GM18870 (cell line): ENCODE measurements at regions not wholly inside any gene's neighbourhood (a gene's known extent, or its start where the extent isn't known, plus 50 kb on each side); places are given as distances from the start of the nearest gene placed in this dataset.
A peak's percentile ranks its signal among the peaks of the same experiment; 100 is the strongest.

Experiments
- ATAC-seq: cut with Tn5 transposase; IDR thresholded peaks from one replicate; pipeline ENCODE4 v1.9.1; 2021; ENCODE audit warnings: moderate library complexity; ENCODE audit not compliant: unreplicated experiment

- no peak for ATAC-seq
Measured at GRCh38 chr10:62652564-62652963, 152.0 kb upstream of the ADO start.

DNA sequence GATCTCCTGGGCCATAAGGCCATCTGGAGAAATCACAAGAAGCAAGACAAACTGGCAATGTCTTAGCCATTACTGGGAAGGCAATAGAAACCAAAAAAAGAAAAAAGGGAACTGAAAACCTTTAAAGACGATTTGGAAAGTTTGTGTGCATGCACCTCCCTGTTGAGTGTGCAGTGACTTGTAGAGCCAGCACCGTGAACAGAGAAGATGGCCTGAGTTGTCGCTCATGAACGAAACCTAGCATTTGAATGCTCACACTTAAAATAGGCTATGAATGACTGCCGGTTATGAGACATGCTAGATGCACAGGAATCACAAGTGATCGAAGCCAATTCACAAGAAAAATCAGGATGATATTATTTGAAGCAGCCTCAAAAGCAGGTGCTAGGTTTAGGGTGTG, 151.3 kb upstream of the ADO start:
- ATAC-seq: peak; percentile 79

DNA sequence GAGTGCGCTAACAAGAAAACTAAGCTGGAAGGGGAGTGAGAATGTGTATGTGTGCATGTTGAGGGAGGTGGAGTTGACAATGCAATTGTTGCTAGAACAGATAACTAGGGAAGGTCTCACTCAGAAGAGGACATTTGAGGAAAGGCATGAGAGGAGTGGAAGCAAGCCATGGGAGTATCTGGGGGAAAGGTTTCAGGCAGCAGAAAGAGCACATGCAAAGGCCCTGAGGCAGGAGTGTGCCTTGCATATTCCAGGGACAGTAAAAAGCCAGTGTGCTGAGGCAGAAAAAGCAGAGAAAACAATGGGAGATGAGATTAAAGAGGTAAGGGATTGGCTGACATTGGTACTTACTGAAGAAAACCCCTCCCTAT, 149.6 kb upstream of the ADO start:
- ATAC-seq: no peak

DNA sequence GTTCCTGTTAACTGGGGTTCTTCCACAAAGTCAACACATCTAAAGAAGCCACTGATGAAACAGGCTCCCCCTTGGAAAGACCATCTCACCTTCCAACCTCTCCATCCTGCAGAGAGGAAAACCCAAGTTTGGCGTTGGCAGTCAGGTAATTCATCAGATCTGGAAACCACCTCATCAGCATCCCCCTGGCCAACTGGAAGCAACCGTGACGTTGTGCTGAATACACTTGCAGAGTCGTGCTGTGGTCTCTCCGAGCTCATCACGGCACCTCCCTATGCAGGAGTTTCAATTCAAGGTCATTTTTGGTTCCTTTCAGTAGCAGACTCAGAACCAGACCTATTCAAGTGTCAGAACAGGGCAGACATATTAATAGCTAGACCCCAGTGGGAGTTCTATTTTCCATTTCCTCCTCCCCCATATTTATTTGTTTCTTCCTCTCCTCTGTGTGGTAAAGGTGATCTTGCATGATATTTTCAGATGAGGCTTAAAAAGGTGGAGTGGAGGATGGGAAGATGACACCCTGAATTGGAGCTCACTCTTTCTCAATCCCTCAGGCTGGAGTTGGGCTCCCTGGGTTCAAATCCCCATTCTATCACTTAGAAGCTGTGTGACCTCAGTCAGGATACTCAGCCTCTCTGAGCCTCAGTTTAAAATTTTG, 149.1 kb upstream of the ADO start:
- peak; percentile 81 for ATAC-seq

DNA sequence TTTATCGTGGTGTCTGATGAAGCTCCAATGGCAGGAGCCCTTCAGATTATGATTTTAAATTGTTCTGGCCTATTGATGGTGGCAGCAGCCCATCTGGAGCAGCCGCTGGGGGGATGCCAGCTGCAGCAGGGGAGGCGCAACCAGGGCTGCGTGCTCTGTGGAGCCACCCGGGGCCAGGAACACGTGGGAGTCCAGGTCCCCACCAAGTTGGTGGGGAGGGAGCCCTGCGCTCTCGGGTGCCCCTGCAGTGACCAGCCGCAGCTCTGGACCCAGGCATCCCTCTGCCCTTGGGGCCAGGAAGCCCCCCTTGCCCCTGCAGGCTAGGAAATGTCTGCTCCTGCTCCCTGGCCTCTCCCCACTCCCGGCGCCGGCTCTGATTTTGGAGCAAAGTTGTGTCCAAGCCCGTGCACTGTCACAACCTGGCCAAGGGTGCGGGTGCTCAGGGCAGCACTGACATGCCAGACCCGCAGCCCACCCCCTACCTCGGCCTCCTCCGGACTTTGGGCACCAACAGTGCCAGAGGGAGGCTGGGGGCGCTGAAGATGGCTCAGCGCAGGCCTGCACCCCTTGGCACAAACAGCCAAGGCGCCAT, 147.2 kb upstream of the ADO start:
- ATAC-seq: no peak

GRCh38 chr10:62658516-62658915, 146.0 kb upstream of the ADO start:
- ATAC-seq: no peak

GRCh38 chr10:62661143-62661542, 143.4 kb upstream of the ADO start:
- ATAC-seq: no peak

DNA sequence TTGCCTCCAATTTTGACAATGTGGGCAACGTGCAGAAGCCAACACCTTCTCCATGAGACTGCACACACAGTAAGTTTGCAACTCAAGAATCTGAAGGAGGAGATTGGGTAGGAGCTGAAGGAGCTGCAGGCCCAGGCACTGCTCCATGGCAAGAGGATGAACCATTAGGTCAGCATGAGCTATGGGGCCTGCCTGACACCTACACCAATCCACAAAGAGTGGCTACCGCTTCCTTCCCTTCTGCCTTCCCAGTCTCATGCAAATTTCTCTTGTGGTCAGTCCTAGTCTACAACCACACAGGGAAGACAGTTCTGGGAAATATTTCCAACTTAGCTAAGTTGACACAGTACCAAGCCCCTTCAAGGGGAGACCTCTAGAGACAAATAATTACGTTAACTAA, 142.0 kb upstream of the ADO start:
- ATAC-seq: no peak

GRCh38 chr10:62665771-62666170, 138.7 kb upstream of the ADO start:
- no peak for ATAC-seq

GRCh38 chr10:62666275-62666674, 138.2 kb upstream of the ADO start:
- ATAC-seq: no peak

DNA sequence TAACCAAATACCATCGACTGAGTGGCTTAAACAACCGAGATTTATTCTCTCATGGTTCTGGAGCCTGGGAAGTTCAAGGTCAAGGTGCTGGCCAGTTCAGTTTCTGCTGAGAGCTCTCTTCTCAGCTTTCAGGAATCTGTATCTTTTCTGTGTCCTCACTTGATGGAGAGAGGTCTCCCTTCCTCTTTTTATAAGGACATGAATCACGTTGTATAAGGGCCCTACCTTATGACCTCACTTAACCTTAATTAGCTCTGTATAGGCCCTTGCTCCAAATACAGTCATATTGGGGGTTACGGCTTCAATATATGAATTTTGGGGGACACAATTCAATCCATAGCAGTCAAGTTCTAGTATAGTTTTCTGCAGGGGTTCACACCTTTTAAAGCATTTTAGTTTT, 135.2 kb upstream of the ADO start:
- no peak for ATAC-seq

- no peak for ATAC-seq
Measured at GRCh38 chr10:62671104-62671503, 133.4 kb upstream of the ADO start.

- ATAC-seq: peak; percentile 92
Measured at GRCh38 chr10:62681211-62681940, 123.1 kb upstream of the ADO start.

DNA sequence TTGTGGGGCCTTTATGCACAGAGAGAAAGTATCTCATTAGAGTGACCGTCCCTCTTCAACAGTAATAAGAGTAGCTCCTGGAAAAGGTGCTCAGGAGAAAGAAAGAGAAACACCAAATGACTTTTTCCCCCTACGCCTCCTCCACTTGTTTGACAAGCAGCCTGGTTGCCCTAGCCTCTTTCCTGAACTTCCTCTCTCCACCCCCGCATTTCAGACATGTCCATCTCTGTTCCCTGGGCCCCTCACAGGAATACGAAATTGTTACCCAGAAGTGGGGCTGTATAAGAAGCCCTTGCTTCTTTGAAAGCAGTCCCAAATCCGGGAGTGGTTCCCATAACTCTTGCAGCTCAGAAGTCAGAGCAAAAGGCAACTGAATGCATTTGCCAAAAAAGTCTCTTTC, 119.6 kb upstream of the ADO start:
- no peak for ATAC-seq

- no peak for ATAC-seq
Measured at GRCh38 chr10:62687230-62687748, 117.2 kb upstream of the ADO start.

GRCh38 chr10:62688971-62689700, 115.4 kb upstream of the ADO start:
- no peak for ATAC-seq

GRCh38 chr10:62689712-62690111, 114.8 kb upstream of the ADO start:
- peak; percentile 57 for ATAC-seq

- no peak for ATAC-seq
Measured at GRCh38 chr10:62690703-62691102, 113.8 kb upstream of the ADO start.

- ATAC-seq: no peak
Measured at GRCh38 chr10:62691336-62691735, 113.2 kb upstream of the ADO start.

- no peak for ATAC-seq
Measured at GRCh38 chr10:62692085-62692484, 112.4 kb upstream of the ADO start.

- ATAC-seq: no peak
Measured at GRCh38 chr10:62693306-62693705, 111.2 kb upstream of the ADO start.
